GM21515 (cell line): ENCODE measurements at regions not wholly inside any gene's neighbourhood (a gene's known extent, or its start where the extent isn't known, plus 50 kb on each side); places are given as distances from the start of the nearest gene placed in this dataset.
"Not testable (repeated sequence)": the region's sequence is repeated elsewhere in the genome, so short reads cannot be mapped to it uniquely, and the experiment has no call there.

Source experiments
- ATAC-seq: cut with Tn5 transposase; IDR thresholded peaks from one replicate; pipeline ENCODE4 v1.9.1; 2021; ENCODE audit not compliant: unreplicated experiment

GRCh38 chr2:16375351-16375750, 290.3 kb downstream of the CYRIA start:
- no peak for ATAC-seq

- no peak for ATAC-seq
These were observed 291.0 kb downstream of the CYRIA start for GRCh38 chr2:16374671-16375070.

GRCh38 chr2:16373341-16373740, 292.3 kb downstream of the CYRIA start:
- no peak for ATAC-seq

GRCh38 chr2:16371751-16372150, 293.9 kb downstream of the CYRIA start:
- ATAC-seq: no peak

GRCh38 chr2:16368951-16369350, 296.7 kb downstream of the CYRIA start:
- ATAC-seq: no peak

- ATAC-seq: no peak
These were observed 297.3 kb downstream of the CYRIA start for GRCh38 chr2:16368328-16368727.

- no peak for ATAC-seq
These were observed 300.3 kb downstream of the CYRIA start for GRCh38 chr2:16365366-16365765.

- ATAC-seq: no peak
These were observed 302.1 kb downstream of the CYRIA start for GRCh38 chr2:16363581-16363980.

GRCh38 chr2:16362611-16363010, 303.0 kb downstream of the CYRIA start:
- no peak for ATAC-seq

GRCh38 chr2:16361261-16361995, 304.2 kb downstream of the CYRIA start:
- ATAC-seq: no peak

GRCh38 chr2:16359961-16360360, 305.7 kb downstream of the CYRIA start:
- ATAC-seq: no peak

- no peak for ATAC-seq
These were observed 308.4 kb downstream of the CYRIA start for GRCh38 chr2:16357188-16357587.

- no peak for ATAC-seq
These were observed 314.1 kb downstream of the CYRIA start for GRCh38 chr2:16351541-16351940.

- ATAC-seq: no peak
These were observed 314.5 kb downstream of the CYRIA start for GRCh38 chr2:16351137-16351536.

GRCh38 chr2:16350211-16350610, 315.4 kb downstream of the CYRIA start:
- ATAC-seq: no peak

GRCh38 chr2:16349811-16350210, 315.8 kb downstream of the CYRIA start:
- ATAC-seq: no peak

- ATAC-seq: no peak
These were observed 316.7 kb downstream of the CYRIA start for GRCh38 chr2:16348821-16349515.

- no peak for ATAC-seq
These were observed 319.0 kb downstream of the CYRIA start for GRCh38 chr2:16346671-16347070.

- ATAC-seq: not testable (repeated sequence)
These were observed 320.4 kb downstream of the CYRIA start for GRCh38 chr2:16345231-16345630.

GRCh38 chr2:16339206-16339605, 326.4 kb downstream of the CYRIA start:
- no peak for ATAC-seq

- no peak for ATAC-seq
These were observed 327.6 kb downstream of the CYRIA start for GRCh38 chr2:16338026-16338425.

GRCh38 chr2:16336916-16337315, 328.7 kb downstream of the CYRIA start:
- ATAC-seq: no peak

- no peak for ATAC-seq
These were observed 329.1 kb downstream of the CYRIA start for GRCh38 chr2:16336491-16336890.
